ENCODE measurements at regions not wholly inside any gene's neighbourhood (a gene's known extent, or its start where the extent isn't known, plus 50 kb on each side); places are given as distances from the start of the nearest gene placed in this dataset.

DNA sequence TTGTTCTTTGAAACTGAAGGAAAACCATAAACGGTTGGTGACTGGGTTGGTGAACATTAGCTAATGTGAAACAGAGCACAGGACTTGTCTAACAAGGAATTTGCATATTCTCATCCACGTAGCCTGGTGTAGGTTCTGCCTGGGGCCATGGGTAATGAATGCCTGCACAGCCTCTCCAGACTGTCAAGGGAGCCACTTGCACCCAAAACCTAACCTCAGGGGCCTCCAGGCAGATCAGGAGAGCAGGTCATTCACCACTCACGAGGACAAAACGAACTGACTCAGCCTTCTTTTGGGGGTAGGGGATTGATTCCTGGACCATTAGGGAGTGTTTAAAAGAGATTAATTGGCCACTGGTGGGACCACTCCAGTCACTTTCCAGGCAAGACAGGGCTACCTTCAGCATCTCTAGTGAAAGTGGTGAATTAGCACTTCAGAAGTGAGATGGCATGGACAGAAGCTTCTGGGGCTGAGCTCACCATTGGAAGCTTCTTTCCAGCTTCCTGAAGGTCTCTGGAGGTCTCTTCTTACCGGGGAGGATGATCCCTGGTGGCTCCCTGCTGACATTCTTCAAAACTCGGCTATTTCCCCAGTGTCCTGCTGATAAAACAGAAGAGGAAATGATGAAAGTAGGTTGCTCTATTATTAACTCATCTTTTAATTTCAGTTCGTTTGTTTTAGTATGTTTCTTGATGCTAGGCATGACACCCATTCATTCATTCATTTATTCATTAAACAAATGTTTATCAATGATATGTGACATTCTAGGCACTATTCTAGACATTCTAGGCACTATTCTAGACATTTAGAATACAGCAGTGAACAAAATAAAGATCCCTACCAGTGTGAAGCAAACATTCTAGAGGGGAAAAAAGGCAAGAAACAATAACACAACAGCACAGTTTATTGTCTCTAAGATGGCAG lies 104.5 kb upstream of the LNX1 start:
- no peaks in the 10 kb centered on the region for H3K27me3 ChIP-seq
- H3K4me3 ChIP-seq, result no peak overlapping the region
- TF ChIP-seq, protein P1, sequence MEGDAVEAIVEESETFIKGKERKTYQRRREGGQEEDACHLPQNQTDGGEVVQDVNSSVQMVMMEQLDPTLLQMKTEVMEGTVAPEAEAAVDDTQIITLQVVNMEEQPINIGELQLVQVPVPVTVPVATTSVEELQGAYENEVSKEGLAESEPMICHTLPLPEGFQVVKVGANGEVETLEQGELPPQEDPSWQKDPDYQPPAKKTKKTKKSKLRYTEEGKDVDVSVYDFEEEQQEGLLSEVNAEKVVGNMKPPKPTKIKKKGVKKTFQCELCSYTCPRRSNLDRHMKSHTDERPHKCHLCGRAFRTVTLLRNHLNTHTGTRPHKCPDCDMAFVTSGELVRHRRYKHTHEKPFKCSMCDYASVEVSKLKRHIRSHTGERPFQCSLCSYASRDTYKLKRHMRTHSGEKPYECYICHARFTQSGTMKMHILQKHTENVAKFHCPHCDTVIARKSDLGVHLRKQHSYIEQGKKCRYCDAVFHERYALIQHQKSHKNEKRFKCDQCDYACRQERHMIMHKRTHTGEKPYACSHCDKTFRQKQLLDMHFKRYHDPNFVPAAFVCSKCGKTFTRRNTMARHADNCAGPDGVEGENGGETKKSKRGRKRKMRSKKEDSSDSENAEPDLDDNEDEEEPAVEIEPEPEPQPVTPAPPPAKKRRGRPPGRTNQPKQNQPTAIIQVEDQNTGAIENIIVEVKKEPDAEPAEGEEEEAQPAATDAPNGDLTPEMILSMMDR (IDR thresholded peaks at IDR 0.05), result no peak
- TF ChIP-seq POLR2AphosphoS5 (IDR thresholded peaks at IDR 0.05; ENCODE audit: insufficient read depth in 1 of 2, low read depth in 1 of 2) (no peak), POLR2A (IDR thresholded peaks at IDR 0.05) (no peak)
- intact Hi-C loops (cut with DNase I), result no loop called here
- no peak for DNase-seq (ENCODE audit: extremely low spot score in 2 of 2)
- H3K9me3 ChIP-seq, result no peaks in the 10 kb centered on the region
- no peaks in the 10 kb centered on the region for H3K4me1 ChIP-seq
- no peak overlapping the region for H3K27ac ChIP-seq
- H3K36me3 ChIP-seq, result no peaks in the 10 kb centered on the region

DNA sequence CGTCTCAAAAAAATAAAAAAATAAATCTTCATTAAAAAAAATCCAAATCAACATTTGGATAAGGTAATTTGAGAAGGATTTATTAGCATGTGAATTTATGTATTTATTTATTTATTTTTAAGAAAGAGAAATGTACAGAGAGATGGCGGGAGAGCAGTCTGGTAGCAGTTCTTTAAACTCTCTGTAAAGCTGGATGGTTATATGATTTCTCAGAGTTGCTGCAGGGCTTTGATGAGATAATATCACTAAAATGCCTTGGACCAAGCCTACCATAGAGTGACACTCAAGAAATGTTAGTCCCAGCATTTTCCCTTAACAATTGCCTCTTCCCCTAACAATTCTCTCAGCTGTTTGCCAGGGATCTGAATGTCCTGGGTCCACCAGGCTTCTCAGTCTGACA lies 103.4 kb upstream of the LNX1 start:
- Histone ChIP-seq H3K4me3 (no peak overlapping the region), H3K27me3 (no peaks in the 10 kb centered on the region), H3K27ac (no peak overlapping the region), H3K4me1 (no peaks in the 10 kb centered on the region), H3K36me3 (no peaks in the 10 kb centered on the region), H3K9me3 (no peaks in the 10 kb centered on the region)
- DNase-seq (ENCODE audit: extremely low spot score in 2 of 2), result no peak
- intact Hi-C loops (cut with DNase I), result no loop called here
- TF ChIP-seq, protein P1 (IDR thresholded peaks at IDR 0.05), result no peak
- TF ChIP-seq POLR2A (IDR thresholded peaks at IDR 0.05), result no peak
- TF ChIP-seq POLR2AphosphoS5 (IDR thresholded peaks at IDR 0.05; ENCODE audit: insufficient read depth in 1 of 2, low read depth in 1 of 2), result no peak

DNA sequence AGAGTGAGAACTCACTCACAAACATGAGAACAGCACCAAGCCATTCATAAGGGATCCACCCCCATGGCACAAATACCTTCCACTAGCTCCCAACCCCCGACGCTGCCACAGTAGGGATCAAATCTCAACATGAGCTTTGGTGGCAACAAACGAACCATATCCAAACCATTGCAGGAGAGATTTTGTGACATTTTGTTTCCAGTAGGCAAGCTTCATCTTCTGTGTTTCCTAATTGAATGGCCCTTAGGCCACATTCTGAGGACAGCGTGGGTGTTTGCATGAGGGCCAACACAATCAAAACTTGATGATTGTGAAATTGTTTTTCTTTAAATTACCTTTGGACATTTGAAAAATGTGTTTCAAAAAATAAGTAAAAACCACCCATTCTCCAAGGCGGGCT lies 102.6 kb upstream of the LNX1 start:
- Histone ChIP-seq H3K9me3 (no peaks in the 10 kb centered on the region), H3K27me3 (no peaks in the 10 kb centered on the region), H3K4me1 (no peaks in the 10 kb centered on the region), H3K36me3 (no peaks in the 10 kb centered on the region), H3K27ac (no peak overlapping the region), H3K4me3 (no peak overlapping the region)
- TF ChIP-seq, protein P1 (IDR thresholded peaks at IDR 0.05), result no peak
- TF ChIP-seq POLR2AphosphoS5 (IDR thresholded peaks at IDR 0.05; ENCODE audit: insufficient read depth in 1 of 2, low read depth in 1 of 2) (no peak), POLR2A (IDR thresholded peaks at IDR 0.05) (no peak)
- intact Hi-C loops (cut with DNase I), result no loop called here
- no peak for DNase-seq (ENCODE audit: extremely low spot score in 2 of 2)

DNA sequence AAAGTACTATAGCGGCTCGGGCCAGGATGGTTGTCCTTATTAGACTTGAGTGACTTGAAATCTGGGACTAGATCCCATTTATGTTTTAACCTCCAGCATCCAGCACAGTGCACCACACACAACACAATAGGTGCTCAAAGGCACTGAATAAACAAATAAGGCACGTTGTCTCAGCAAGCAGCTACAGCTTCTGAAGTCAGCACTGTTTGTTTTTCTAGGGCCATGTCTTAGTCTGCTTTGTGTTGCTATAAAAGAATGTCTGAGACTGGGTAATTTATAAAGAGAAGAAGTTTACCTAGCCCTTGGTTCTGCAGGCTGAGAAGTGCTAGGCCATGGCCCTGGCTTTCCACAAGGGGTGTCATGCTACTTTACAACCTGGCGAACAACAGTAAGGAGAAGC lies 102.1 kb upstream of the LNX1 start:
- H3K4me1 ChIP-seq, result no peaks in the 10 kb centered on the region
- H3K27me3 ChIP-seq, result no peaks in the 10 kb centered on the region
- TF ChIP-seq POLR2AphosphoS5 (IDR thresholded peaks at IDR 0.05; ENCODE audit: insufficient read depth in 1 of 2, low read depth in 1 of 2) (no peak), POLR2A (IDR thresholded peaks at IDR 0.05) (no peak)
- TF ChIP-seq, protein P1 (IDR thresholded peaks at IDR 0.05), result no peak
- no peak for DNase-seq (ENCODE audit: extremely low spot score in 2 of 2)
- no peaks in the 10 kb centered on the region for H3K36me3 ChIP-seq
- H3K4me3 ChIP-seq, result no peak overlapping the region
- no peak overlapping the region for H3K27ac ChIP-seq
- no peaks in the 10 kb centered on the region for H3K9me3 ChIP-seq
- intact Hi-C loops (cut with DNase I), result no loop called here

DNA sequence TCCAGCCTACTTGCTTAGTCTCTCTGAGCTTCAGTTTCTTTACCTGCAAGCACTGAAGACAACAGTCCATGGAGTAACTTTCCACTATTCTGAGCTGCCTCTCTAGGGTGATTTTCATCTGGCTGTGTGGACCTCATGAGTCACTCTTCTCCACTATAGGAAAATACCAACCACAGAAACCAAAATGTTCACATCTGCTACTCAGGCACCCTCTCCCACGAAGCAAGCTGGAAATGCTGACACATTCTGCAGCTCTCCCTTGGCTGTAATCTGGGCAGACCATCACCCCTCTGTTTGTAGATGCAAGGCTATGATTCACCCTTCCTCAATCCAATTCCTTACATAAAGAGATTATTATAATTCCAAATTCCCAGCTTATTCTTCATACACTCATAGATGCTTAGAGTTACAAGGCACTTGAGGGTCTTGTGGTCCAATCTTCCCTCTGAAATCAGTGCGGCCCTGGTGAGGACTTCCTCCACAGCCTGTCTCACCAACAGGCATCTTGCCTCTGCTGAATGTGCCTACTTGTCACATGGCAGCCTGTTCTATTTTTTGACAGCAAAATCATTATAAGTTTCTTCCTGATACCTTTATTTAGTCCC lies 97.0 kb upstream of the LNX1 start:
- H3K27ac ChIP-seq, result peak overlapping the region; percentile 53
- intact Hi-C loops (cut with DNase I), result no loop called here

More for the DNA sequence above, 97.0 kb upstream of the LNX1 start:
- no peaks in the 10 kb centered on the region for H3K36me3 ChIP-seq
- H3K27me3 ChIP-seq, result no peaks in the 10 kb centered on the region
- no peak overlapping the region for H3K4me3 ChIP-seq
- H3K4me1 ChIP-seq, result no peaks in the 10 kb centered on the region
- H3K9me3 ChIP-seq, result no peaks in the 10 kb centered on the region
- DNase-seq (ENCODE audit: extremely low spot score in 2 of 2), result no peak
- TF ChIP-seq POLR2A (IDR thresholded peaks at IDR 0.05) (no peak), POLR2AphosphoS5 (IDR thresholded peaks at IDR 0.05; ENCODE audit: insufficient read depth in 1 of 2, low read depth in 1 of 2) (no peak)
- TF ChIP-seq, protein P1 (IDR thresholded peaks at IDR 0.05), result no peak
